Activated CD4-positive, alpha-beta T cell treated with anti-CD3 and anti-CD28 coated beads, Interleukin-2, amount 50 U/mL, for 24 hours (primary cell): ENCODE measurements at regions not wholly inside any gene's neighbourhood (a gene's known extent, or its start where the extent isn't known, plus 50 kb on each side); places are given as distances from the start of the nearest gene placed in this dataset.

Experiments used
- DNase-seq, 2 donors: peaks; one replicate each; pipeline ENCODE4 v3.0.0-alpha.2; 2020; ENCODE audit warnings: low read depth in 1 of 2, low spot score in 1 of 2

DNA sequence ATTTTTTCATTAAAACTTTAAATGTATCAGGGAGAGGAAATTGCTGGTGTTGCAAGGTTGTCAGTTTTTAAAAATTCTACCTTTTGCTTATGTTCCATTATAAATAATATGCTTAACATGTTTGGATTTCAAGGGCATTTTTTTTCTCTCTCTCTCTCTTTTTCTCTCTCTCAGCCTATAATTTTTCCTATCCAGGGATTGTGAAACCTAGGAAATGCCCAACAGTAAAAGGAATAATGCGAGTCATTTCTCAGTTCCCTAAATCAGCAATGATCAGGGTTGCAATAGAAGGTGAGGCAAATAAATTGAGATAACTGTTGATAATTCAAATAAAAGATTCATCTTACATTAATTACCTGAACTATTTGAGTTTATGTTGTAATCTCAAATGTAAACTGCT is 53.2 kb upstream of the IFNGR1 start:
- no peak for DNase-seq

GRCh38 chr6:137271245-137272183 is 52.3 kb upstream of the IFNGR1 start:
- DNase-seq, result no peak

- no peak for DNase-seq
Observed at GRCh38 chr6:137269803-137270202, 50.6 kb upstream of the IFNGR1 start.

GRCh38 chr6:137269347-137269746 is 50.2 kb upstream of the IFNGR1 start:
- no peak for DNase-seq
